HG03469 (cell line): ENCODE measurements at regions not wholly inside any gene's neighbourhood (a gene's known extent, or its start where the extent isn't known, plus 50 kb on each side); places are given as distances from the start of the nearest gene placed in this dataset.

Source experiments
- ATAC-seq: cut with Tn5 transposase; IDR thresholded peaks from one replicate; pipeline ENCODE4 v1.9.1; 2021; ENCODE audit warnings: mild to moderate bottlenecking, moderate library complexity, moderate number of reproducible peaks; ENCODE audit not compliant: unreplicated experiment

DNA sequence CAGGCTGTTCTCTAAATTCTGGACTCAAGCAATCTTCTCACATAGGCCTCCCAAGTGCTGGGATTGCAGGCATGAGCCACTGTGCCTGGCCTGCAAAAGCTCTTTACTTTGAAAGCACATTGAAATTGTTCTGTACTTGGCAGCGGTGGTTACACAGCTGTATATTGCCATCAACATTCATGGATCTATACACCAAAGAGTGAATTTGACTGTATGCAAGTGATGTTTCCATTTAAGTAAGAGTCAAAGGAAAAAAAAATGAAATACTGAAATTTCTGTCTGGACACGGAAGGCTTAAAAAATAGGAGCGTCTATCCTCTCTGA lies 450.6 kb upstream of the PSMD7 start:
- no peak for ATAC-seq

- ATAC-seq: no peak
Measured at GRCh38 chr16:73845238-73846006, 451.2 kb upstream of the PSMD7 start.

DNA sequence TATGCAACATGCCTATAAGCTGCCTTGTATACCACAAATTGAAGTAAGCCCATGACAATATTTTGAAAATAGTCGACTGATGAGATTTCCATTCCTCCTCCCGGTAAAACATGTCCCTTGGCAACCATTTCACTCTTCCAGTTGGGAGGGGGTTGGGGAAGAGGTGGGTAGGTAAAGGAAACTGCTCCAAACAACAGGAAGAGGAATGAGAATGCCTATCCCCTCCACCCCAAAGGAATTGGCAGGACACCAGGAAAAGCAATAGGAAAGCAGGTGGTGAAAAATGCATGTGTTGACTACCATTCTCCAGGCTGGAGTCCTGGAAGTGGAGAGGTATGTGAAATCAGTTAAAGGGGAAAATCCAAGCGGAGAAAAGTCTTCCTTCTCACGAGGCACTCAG lies 455.9 kb upstream of the PSMD7 start:
- ATAC-seq: no peak

DNA sequence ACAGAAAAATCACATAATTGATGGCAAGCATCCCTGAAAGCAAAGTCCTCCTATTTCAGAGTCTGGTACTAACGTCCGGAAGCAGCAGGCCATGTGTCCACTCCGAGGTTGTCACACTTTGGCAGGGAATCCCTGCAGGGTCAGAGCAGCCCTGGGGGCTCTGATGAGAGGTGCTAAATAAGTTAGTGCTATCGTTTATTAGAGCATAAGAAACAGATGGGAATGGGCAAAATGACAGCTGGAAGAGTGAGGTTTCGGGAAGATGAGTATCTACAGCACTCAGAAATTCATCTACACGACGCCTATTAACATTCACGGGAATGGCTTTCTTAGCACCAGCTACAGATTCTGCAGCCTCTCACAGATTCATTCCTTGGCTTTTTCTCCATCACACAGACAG lies 465.4 kb upstream of the PSMD7 start:
- ATAC-seq: no peak

DNA sequence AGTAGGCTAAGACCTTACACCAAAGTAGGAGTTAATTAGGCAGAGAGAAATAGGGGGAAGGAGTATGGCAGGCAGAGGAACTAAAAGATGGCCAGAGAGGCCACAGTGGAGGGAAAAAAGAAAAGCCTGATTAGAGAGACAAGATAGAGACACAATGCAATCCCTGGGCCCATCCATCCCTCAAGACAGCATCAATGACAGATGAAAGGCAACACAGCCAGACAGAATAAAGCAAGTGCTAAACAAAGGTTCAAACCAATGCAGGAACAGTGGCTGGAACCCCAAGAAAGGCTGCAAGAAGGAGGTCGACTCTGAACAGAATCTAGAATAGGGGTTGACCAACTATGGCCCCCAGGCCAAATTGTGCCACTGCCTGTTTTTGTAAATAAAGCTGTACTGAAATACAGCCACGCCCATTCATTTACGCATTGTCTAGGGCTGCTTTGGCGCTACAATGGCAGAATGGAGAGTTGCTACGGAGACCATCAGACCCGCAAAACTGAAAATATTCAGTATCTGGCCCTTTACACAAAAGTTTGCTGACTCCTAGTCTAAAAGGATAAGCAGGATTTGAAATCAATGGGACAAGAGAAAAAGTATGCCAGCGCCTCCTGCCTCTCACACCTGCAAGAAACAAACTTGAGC lies 473.3 kb upstream of the PSMD7 start:
- ATAC-seq: no peak

- no peak for ATAC-seq
Measured at GRCh38 chr16:73817526-73818324, 478.9 kb upstream of the PSMD7 start.

DNA sequence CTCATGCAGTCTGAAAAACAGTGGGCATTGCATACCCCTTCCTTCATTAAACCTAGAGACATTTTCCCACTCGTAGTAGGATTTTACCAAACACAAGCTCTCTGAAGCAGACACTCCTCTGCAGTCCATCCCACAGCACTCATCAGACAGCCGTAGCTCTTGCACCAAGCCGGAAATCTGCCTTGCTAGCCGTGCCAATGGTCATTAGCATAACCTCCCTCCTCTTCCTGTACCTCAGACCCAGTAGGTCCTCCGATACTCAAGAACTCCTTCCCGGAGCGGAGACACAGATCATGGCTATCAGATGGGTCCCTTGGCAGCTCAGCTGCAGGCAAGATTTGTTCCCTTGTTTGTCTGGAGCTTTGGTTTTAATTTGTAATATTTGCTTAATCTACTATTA lies 483.1 kb upstream of the PSMD7 start:
- ATAC-seq: no peak

DNA sequence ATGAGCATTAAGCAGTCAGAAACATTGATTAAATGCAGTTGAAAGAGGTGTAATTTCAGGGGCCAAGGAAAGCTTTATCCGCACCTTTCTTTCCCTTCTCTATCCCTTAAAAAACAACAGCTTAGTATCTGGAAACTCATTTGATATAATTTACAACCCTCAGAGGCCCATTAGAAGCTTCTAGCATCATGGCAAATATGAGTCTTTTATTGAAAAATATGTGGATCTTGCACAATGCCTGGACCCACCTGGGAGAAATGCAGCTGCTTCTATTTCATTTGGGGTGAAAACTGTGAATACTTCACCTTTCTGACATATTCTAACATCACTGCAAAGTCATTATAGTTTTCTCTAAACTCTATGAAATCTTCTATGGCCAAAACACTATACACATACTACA lies 492.2 kb upstream of the PSMD7 start:
- no peak for ATAC-seq

DNA sequence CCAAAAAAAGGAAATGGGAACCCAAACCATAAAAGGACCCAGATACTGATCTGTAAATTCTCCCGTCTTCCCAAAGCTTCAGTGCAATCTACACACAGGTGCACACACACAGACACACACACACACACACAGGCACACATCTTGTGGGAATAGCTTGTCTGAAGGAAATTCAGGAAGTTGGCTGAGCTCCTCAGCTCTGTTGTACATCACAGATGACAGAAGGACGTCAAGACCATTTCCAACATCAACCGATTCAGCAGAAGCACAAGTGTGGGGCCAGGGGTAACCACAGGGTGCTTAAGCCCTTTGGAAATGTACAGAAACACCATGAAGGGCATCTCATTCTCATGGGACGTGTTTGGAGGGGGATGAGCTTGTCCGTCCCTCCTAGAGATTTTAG lies 498.1 kb upstream of the PSMD7 start:
- no peak for ATAC-seq

DNA sequence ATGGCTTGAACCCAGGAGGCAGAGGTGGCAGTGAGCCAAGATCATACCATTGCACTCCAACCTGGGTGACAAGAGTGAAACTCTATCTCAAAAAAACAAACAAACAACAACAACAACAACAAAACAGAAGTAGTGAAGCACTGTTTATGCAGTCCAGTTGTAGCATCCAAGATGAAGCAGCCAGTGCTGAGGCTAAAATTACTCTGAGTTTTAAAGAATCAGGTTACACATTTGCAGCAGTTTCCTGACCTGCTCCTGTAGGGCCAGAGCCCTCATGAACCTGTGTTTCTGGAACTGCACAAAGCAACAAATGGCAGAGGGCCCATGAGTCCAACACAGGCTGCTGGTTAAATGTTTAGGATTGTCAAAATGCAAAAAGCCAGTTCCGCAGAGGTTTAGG lies 499.5 kb upstream of the PSMD7 start:
- no peak for ATAC-seq

- no peak for ATAC-seq
Measured at GRCh38 chr16:73796241-73796640, 500.4 kb upstream of the PSMD7 start.

- ATAC-seq: no peak
Measured at GRCh38 chr16:73794994-73795393, 501.6 kb upstream of the PSMD7 start.

DNA sequence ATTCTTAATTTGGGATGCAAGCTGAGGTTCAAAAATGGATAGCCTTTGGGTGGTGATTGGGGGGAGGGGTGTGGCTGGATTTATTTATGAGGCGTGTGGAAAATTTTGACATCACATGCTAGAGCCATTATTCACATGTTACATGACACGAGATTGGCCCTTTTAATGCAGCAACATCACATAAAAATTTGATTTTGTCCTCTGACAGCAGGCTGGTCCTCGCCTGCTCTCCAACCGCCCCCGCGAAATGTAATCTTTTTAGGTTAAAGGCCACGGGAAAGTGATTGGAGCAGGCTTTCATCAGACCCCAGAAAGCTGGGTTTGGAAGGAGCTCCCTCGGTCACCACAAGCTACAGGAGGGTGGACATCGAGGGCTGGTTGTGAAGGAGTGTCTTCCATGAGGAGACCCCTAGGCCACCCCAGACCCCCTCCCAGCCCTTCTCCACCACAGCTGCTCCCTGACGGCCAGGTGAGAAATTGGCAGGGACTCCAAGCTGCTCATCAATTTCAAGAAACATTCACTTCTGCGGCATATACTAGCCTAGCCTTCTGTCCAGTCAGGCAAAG lies 502.7 kb upstream of the PSMD7 start:
- no peak for ATAC-seq

DNA sequence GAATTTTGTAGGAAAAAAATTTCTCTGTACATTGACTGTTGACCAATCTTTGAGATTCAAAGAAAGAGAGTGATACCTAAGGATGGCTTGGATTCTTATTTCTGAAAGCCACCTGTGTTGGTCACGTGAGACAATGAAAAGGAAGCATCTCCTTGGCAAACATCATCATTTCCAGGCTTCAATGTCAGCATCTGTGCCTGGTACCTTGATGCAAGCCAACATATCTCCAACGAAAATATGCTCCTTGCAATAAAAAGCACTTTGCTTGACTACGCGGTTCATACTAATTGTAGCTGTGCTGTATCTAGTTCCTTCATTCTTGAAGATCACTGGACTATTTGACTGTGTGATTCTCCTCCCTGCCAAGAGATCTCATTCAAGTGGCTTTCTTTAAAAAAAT lies 503.4 kb upstream of the PSMD7 start:
- no peak for ATAC-seq

DNA sequence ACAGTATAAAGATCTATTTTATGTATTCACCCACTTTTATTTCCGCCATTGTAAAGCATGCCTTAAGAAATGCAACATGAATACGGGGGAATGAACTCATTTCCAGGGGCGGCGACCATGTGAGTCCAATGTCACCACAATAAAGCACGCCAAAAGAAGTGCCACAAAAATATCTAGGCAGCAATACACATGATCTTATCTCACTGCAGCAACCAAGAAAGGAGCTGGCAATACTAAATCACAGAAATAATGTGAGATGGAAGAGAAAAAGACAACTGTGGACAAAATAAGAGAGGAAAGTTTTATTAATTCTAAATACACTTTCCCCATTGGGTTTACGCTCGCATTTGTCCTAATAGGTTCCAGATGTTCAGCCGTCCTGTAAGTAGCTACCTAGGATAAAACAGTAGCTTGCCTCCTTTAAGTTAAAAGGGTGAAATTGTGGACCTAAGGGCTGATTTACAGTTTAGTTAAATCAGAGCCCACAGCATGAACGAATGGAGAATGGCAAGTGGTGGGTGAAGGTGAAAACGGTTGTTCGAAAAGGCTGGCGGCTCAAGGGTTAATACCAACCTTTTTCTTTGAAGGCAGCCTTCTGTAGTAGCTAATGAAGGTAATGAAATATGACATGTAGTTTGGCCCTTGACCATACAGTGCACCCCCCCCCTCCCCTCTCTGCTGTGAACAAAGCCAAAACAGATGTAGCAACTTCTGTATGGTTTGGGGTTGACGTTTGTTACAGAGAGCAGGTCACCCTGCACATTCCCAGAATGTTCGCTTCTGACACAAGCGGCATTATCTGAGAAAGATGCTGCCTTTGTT lies 504.2 kb upstream of the PSMD7 start:
- ATAC-seq: no peak

- no peak for ATAC-seq
Measured at GRCh38 chr16:73781297-73781696, 515.3 kb upstream of the PSMD7 start.

GRCh38 chr16:73778887-73779286 lies 517.7 kb upstream of the PSMD7 start:
- no peak for ATAC-seq

DNA sequence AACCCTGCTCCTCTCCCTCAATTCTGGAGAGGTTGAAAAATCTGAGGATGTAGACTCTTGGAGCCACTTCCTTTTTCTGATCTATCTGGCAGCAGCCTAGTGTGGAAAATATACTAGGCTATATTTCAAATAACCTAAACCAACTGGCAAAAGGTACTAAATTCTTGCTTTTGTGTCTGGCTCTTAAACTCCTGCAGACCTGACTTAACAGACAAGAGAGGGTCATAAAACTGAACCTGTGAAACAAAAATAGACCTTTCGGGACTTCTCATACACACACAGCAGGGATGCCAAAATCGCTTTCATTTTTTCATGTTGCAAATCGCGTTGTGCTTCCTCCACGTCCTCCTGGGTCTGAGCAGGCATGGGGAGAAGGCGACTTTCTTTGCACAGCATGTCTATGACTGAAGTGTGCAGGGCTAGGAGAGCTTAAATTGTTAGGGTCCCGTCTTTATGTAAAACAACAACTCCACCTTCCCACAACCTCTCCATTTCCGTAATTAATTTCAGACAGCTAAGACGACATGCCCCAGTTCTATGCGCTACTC lies 520.7 kb upstream of the PSMD7 start:
- ATAC-seq: no peak

DNA sequence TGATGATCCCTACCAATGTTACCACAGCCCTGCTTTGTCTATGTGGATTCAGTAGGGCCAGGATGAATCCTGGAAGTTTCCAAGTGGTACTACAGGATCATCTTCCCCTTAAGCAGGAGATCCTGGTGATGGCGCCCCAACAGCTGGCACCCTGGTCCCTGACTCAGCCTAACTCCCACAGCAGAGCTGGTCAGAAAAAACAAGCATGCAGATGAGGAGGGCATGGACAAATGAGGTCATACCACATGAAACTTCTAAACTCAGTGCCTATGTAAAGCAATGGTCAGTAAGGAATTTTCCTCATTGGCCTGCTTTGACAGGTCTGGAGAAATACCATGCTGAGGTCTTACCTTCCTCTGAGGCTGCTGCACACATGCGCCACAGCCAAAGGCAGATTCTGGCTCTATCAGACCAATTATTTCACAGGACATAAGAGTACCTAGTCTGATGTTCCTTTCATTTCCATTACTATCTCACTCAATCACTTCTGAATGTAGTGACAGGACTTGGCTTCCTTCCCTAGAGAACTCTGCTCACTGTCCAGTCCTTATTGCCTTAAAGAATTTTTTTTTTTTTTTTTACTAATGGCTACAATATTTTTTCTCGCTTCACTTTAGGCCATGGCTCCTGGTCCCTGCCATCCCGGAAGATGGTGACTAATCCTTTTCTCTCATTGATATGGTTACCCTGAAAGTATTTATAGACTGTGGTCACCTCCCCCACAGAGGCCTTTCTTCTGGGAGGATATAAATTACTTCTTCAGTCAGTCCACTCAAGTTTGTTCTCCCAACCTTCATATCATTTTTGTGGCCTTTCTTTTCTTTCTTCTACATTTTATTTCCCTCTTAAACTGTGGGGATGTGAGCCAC lies 525.2 kb upstream of the PSMD7 start:
- no peak for ATAC-seq

DNA sequence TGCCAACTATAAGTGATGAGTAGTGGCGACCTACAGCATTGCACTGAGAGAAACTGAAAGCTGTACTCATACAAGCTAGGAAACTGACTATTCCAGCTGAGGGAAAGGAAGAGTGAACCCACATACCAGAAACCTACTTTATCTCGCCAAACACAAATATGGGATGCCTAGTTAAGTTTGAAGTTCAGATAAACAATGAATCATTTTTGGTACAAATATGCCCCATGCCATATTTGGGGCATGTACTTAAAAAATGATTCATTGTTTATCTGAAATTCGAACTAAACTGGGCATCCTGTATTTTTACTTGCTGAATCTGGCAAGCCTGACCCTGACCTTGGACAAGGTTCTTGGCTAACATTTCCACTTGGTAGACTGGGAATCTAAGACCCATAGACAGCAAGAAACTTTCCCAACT lies 527.8 kb upstream of the PSMD7 start:
- no peak for ATAC-seq
